OCI-LY3 (cell line): ENCODE measurements at regions not wholly inside any gene's neighbourhood (a gene's known extent, or its start where the extent isn't known, plus 50 kb on each side); places are given as distances from the start of the nearest gene placed in this dataset.

Experiments
- EZH2phosphoT487 ChIP-seq: fragments of 200-600 bp; shearing (Covaris generic); IDR thresholded peaks from 2 replicates; pipeline ENCODE4 v1.6.1; 2018; ENCODE audit warnings: antibody characterized with exemption, mixed run types, low read depth
- TF ChIP-seq, protein P1 (sequence below): fragments of 200-600, 300-600 bp; sonication (generic); IDR thresholded peaks from 2 replicates; pipeline ENCODE4 v1.5.1; 2014; ENCODE audit warnings: antibody characterized with exemption, low read length, low read depth

DNA sequence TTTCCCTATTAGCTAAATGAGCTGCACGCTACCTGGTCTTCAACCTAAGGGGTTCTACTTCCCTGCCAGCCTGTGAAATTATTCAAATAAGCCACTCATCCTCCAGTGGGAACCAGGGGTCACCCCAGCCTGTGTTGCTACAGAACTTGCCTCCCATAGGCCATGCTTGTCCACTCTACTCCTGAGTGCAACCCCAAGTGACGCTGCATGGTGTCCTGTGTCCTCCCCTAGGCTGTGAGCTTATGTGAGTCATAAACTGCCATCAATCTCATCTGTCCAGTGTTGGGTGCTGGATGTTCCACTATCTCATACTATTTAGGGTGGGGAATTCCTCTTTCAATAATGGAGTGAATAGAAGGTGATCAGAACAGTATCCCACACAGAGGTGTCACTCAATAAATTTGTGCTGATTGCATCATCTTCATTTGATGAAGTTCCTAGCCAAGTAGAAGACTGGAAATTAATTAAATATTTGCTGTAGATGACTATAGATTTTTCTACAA, 49.8 kb upstream of the SSR3 start:
- TF ChIP-seq, protein P1, sequence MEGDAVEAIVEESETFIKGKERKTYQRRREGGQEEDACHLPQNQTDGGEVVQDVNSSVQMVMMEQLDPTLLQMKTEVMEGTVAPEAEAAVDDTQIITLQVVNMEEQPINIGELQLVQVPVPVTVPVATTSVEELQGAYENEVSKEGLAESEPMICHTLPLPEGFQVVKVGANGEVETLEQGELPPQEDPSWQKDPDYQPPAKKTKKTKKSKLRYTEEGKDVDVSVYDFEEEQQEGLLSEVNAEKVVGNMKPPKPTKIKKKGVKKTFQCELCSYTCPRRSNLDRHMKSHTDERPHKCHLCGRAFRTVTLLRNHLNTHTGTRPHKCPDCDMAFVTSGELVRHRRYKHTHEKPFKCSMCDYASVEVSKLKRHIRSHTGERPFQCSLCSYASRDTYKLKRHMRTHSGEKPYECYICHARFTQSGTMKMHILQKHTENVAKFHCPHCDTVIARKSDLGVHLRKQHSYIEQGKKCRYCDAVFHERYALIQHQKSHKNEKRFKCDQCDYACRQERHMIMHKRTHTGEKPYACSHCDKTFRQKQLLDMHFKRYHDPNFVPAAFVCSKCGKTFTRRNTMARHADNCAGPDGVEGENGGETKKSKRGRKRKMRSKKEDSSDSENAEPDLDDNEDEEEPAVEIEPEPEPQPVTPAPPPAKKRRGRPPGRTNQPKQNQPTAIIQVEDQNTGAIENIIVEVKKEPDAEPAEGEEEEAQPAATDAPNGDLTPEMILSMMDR = no peak
- TF ChIP-seq EZH2phosphoT487 = no peak
